Ovary (tissue), 7 donors: ENCODE measurements at regions not wholly inside any gene's neighbourhood (a gene's known extent, or its start where the extent isn't known, plus 50 kb on each side); places are given as distances from the start of the nearest gene placed in this dataset.

ENCODE experiments used
- DNase-seq, 5 donors: peaks; one replicate each; pipeline ENCODE4 v3.0.0-alpha.2; 2019 to 2020
- H3K27ac ChIP-seq, 2 donors: fragments of 200-600 bp; one replicate each; pipeline versions ENCODE4 v1.5.1 to v1.8.0; 2019 to 2022
- H3K27me3 ChIP-seq: fragments of 200-600 bp; one replicate; pipeline ENCODE4 v1.8.0; 2022
- H3K36me3 ChIP-seq: fragments of 200-600 bp; sonication (generic); one replicate; pipeline ENCODE4 v1.5.1; 2019
- H3K4me1 ChIP-seq: one replicate; pipeline ENCODE4 v1.8.1; 2013; ENCODE audit warnings: mild to moderate bottlenecking, moderate library complexity; ENCODE audit not compliant: insufficient read depth
- H3K4me3 ChIP-seq: fragments of 200-600 bp; sonication (generic); one replicate; pipeline ENCODE4 v1.5.1; 2017
- H3K9me3 ChIP-seq, 2 donors: fragments of 200-600 bp in 1 of 2; sonication (generic) in 1 of 2; one replicate each; pipeline versions ENCODE4 v1.5.1 to v1.8.1; 2013 to 2019; ENCODE audit warnings: mild to moderate bottlenecking in 1 of 2, moderate library complexity in 1 of 2
- EP300 ChIP-seq: sonication (generic); formaldehyde crosslinking; IDR thresholded peaks from one replicate; pipeline ENCODE4 v1.6.1; 2017; ENCODE audit warnings: antibody characterized with exemption
- POLR2A ChIP-seq: fragments of 450-650 bp; IDR thresholded peaks from one replicate; pipeline ENCODE4 v1.6.1; 2017; ENCODE audit warnings: antibody characterized with exemption, mild to moderate bottlenecking, moderate library complexity
- WGBS, 3 donors: extraction: QIAGEN DNeasy Blood & Tissue Kit in 1 of 3; methylation state at CpG; one replicate each; pipeline versions ENCODE4 v1.1.5 to v1.1.7; 2013 to 2017; 5-methylcytosine and 5-hydroxymethylcytosine counted together
- intact Hi-C, 4 donors: fragments of 100-400 bp; cut with DNase I; formaldehyde crosslinking; loops; one replicate each; pipeline versions ENCODE4 v1.11.0 to v1.15.1; 2022 to 2023
- TF ChIP-seq, protein P1 (sequence below), 3 donors: fragments of 450-650 bp in 2 of 3; fragments of 200-600 bp in 1 of 3; IDR thresholded peaks; one replicate each; pipeline versions ENCODE4 v1.5.1 to v1.8.0; 2016 to 2022; ENCODE audit warnings: antibody characterized with exemption in 3 of 3, mild to moderate bottlenecking in 1 of 3
- donor health status: DM: no; HTN: no; CAD: no; lungs with moderate emphysema.
- donor health status: DM: no; HTN: no; CAD: no.
- donor health status: Bipolar disorder and iron deficiency.
- donor health status: DM: no; HTN: no; CAD: no.
- donor health status: DM: yes; HTN: yes; CAD: no.

DNA sequence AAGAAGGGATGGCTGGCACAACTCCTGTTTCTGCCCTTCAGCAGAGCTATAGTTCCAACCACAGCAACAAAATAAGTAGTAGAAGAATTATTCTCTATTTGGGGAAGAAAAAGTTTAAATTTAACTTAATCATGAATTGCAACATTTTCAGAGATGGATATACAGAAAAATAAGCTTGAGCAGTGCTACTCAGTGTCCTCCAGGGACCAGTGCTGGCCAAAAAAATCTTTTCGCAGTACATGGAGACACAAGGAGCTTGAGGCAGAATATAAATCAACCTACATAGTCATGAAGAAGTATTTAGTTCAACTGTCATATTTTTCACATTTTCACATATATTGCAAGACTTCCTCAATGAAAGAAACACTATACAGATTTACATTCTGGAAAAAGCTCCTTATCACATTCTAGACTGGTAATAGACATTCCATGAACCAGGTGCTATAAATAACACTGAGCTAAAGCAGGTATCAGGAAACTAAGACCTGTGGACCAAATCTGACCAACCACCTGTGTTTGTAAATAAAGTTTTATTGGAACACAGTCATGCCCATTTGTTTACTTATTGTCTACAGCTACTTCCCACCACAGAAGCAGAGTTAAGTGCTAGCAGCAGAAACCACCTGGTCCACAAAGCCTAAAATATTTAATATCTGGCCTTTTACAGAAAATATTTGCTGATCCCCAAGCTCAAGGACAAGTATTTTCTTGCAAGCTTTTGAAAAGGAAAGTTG lies 101.9 kb downstream of the RGS21 start:
- TF ChIP-seq EP300 (no peak), POLR2A (no peak)
- TF ChIP-seq, protein P1, sequence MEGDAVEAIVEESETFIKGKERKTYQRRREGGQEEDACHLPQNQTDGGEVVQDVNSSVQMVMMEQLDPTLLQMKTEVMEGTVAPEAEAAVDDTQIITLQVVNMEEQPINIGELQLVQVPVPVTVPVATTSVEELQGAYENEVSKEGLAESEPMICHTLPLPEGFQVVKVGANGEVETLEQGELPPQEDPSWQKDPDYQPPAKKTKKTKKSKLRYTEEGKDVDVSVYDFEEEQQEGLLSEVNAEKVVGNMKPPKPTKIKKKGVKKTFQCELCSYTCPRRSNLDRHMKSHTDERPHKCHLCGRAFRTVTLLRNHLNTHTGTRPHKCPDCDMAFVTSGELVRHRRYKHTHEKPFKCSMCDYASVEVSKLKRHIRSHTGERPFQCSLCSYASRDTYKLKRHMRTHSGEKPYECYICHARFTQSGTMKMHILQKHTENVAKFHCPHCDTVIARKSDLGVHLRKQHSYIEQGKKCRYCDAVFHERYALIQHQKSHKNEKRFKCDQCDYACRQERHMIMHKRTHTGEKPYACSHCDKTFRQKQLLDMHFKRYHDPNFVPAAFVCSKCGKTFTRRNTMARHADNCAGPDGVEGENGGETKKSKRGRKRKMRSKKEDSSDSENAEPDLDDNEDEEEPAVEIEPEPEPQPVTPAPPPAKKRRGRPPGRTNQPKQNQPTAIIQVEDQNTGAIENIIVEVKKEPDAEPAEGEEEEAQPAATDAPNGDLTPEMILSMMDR (IDR thresholded peaks at IDR 0.05), result no peak
- no peaks in the 10 kb centered on the region for H3K4me1 ChIP-seq
- H3K4me3 ChIP-seq, result no peak overlapping the region
- no peaks in the 10 kb centered on the region for H3K27me3 ChIP-seq
- 72 to 89% (median 81%) methylated on average over 1 of the region's 1 CpG for WGBS, 3 donors
- intact Hi-C loops, result no loop called here
- no peak overlapping the region for H3K27ac ChIP-seq
- H3K9me3 ChIP-seq, result no peaks in the 10 kb centered on the region
- H3K36me3 ChIP-seq, result no peaks in the 10 kb centered on the region
- no peak for DNase-seq

DNA sequence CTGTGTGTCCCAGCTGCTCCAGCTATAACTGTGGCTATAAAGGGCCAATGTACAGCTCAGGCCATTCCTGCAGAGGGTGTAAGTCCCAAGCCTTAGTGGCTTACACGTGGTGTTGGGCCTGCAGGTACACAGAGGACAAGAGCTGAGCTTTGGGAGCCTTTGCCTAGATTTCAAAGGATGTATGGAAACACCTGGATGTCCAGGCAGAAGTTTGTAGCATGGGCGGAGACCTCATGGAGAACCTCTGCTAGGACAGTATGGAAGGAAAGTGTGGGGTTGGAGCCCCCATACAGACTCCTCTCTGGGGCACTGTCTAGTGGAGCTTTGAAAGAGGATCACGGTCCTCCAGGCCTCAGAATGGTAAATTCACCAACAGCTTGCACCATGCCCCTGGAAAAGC lies 113.9 kb downstream of the RGS21 start:
- Histone ChIP-seq H3K27ac (no peak overlapping the region), H3K27me3 (no peaks in the 10 kb centered on the region), H3K4me1 (no peaks in the 10 kb centered on the region), H3K9me3 (no peaks in the 10 kb centered on the region), H3K4me3 (no peak overlapping the region), H3K36me3 (no peaks in the 10 kb centered on the region)
- no peak for DNase-seq
- intact Hi-C loops, result no loop called here
- 57 to 69% (median 63%) methylated on average over 3 of the region's 3 CpGs for WGBS, 3 donors
- no peak for TF ChIP-seq EP300
- TF ChIP-seq, protein P1 (IDR thresholded peaks at IDR 0.05), result no peak
- no peak for TF ChIP-seq POLR2A

DNA sequence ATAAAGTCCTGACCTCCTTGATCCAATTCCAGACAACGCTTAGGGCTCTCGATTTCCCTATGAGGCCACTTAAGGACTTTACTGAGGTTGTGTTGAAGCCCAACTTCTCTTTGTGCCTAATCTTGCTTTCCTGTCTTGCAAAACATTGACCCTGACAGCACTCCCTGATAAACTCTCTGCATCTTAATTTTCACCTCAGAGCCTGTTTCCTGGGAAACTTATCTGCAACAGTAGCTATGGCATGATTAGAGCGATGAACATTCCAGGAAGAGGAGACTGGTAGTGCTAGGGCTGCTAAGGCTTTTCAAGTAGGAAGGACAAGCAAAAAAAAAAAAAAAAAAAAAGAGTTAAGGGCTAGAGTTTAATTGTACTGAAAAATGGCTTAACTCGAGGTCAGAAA lies 118.9 kb downstream of the RGS21 start:
- H3K9me3 ChIP-seq, result no peaks in the 10 kb centered on the region
- H3K27ac ChIP-seq, result no peak overlapping the region
- no peak for TF ChIP-seq EP300
- no peak overlapping the region for H3K4me3 ChIP-seq
- no peaks in the 10 kb centered on the region for H3K27me3 ChIP-seq
- H3K36me3 ChIP-seq, result no peaks in the 10 kb centered on the region
- intact Hi-C loops, result no loop called here
- no peaks in the 10 kb centered on the region for H3K4me1 ChIP-seq
- WGBS, 3 donors, result 69 to 77% (median 76%) methylated on average over 4 of the region's 4 CpGs
- DNase-seq, result no peak

DNA sequence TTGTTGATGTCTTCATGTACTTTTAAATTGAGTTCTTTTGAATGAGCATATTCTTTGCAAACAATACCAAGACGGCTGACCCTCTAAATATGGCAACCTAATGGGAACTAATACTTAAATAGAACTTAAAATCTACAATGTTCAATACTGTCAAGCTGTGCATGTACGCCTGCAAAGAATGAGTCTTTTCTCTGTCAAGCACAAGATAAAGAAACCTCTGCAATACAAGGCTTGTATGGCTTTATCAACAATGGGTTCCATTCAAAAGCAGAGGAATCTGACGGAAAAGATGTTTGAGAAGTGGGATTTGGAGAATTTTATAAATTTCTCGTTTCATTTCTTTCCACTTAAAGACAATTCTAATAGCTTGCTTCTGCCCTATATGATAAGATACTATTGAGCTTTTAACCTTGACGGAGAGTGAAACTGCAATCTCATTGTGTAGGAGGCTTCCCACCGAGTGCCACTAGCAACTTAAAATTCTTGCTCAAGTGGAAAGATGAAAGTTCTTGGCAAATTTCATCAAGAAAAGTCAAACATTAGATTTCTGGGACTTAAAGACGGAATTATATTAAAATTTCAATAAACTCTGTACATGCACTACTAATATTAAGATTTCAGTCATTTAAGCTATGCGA lies 119.8 kb downstream of the RGS21 start:
- Histone ChIP-seq H3K9me3 (no peaks in the 10 kb centered on the region), H3K27me3 (no peaks in the 10 kb centered on the region), H3K27ac (no peak overlapping the region), H3K4me1 (no peaks in the 10 kb centered on the region), H3K4me3 (no peak overlapping the region), H3K36me3 (no peaks in the 10 kb centered on the region)
- no peak for TF ChIP-seq EP300
- TF ChIP-seq, protein P1 (IDR thresholded peaks at IDR 0.05), result no peak
- DNase-seq, result no peak
- 66 to 75% (median 66%) methylated on average over 8 of the region's 8 CpGs for WGBS, 3 donors
- intact Hi-C loops, result no loop called here

DNA sequence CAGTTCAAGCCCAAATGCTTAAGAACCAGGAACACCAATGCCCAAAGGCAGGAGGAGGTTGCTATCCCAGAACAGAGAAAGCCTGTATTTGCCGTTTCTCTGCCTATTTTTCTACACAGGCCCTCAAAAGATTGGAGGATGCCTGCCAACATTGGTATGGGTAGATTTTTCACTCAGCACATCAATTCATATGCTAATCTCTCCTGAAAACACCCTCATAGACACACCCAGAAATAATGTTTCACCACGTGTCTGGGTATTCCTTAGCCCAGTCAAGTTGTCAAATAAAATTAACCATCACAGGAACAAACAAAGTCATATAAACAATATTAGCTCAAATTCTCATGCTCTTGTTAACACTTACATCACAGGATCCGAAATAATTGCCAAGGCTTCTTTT lies 121.9 kb downstream of the RGS21 start:
- no peaks in the 10 kb centered on the region for H3K27me3 ChIP-seq
- H3K9me3 ChIP-seq, result no peaks in the 10 kb centered on the region
- H3K36me3 ChIP-seq, result no peaks in the 10 kb centered on the region
- no peak for DNase-seq
- no peaks in the 10 kb centered on the region for H3K4me1 ChIP-seq
- no peak overlapping the region for H3K27ac ChIP-seq
- H3K4me3 ChIP-seq, result no peak overlapping the region
- intact Hi-C loops, result no loop called here
- 64 to 78% (median 67%) methylated on average over 3 of the region's 3 CpGs for WGBS, 3 donors
- no peak for TF ChIP-seq EP300
- no peak for TF ChIP-seq POLR2A
- TF ChIP-seq, protein P1 (IDR thresholded peaks at IDR 0.05), result no peak
